ENCODE measurements at regions not wholly inside any gene's neighbourhood (a gene's known extent, or its start where the extent isn't known, plus 50 kb on each side); places are given as distances from the start of the nearest gene placed in this dataset.

DNA sequence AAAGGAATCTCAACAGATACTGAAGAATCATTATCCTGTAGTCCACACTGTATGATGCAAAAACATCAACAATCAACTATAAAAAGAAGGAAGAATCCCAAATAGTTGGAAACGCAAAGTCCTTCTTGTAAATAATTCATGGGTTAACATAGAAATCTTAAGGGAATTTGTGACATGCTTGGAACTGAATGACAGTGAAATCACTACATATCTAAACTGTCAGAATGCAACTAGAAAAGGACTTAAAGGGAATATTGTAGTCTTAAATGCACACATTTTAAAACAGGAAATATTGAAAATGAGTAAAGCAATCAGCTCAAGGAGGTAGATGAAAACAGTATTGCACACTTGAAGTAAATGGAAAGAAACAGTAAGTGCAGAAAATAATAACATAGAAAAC lies 147.6 kb upstream of the MPPED2 start:
- WGBS, 2 experiments (ENCODE audit: extremely low coverage in 2 of 2, insufficient read length in 1 of 2), result no CpG with 5 or more reads among the region's 1 CpG
- Histone ChIP-seq H2BK15ac (ENCODE audit: low read depth, low read length) (no peak overlapping the region), H2AK5ac (ENCODE audit: low read depth, low read length) (no peak overlapping the region)

More for the DNA sequence above, 147.6 kb upstream of the MPPED2 start:
- no peak overlapping the region for H2AFZ ChIP-seq (replicated peaks; ENCODE audit: low read length, poor library complexity)
- ATAC-seq (ENCODE audit: low read depth), result no peak
- H2BK5ac ChIP-seq (ENCODE audit: low read depth, low read length, poor library complexity, severe bottlenecking), result no peak overlapping the region
- no peak overlapping the region for H3K56ac ChIP-seq (ENCODE audit: extremely low read depth, insufficient read depth, low read length)
- H3K9me1 ChIP-seq (ENCODE audit: insufficient read depth, low read length), result no peaks in the 10 kb centered on the region
- CTCF ChIA-PET, result no interaction called here
- TF ChIP-seq MXI1 (IDR thresholded peaks at IDR 0.05; ENCODE audit: borderline replicate concordance, low read depth, low read length) (no peak), MAZ (IDR thresholded peaks at IDR 0.05; ENCODE audit: borderline replicate concordance, low read depth, low read length) (no peak), SMC3 (IDR thresholded peaks at IDR 0.05; ENCODE audit: low read depth, low read length) (no peak), CHD1 (IDR thresholded peaks at IDR 0.05; ENCODE audit: low read depth, low read length) (no peak), CEBPB (IDR thresholded peaks at IDR 0.05; ENCODE audit: low read depth, low read length) (no peak), MAFK (IDR thresholded peaks at IDR 0.05; ENCODE audit: low read depth, low read length) (no peak), BHLHE40 (IDR thresholded peaks at IDR 0.05; ENCODE audit: low read depth, low read length) (no peak), NFE2L2 (IDR thresholded peaks at IDR 0.05; ENCODE audit: low read depth, low read length) (no peak), RCOR1 (IDR thresholded peaks at IDR 0.05; ENCODE audit: insufficient replicate concordance, low read length) (no peak), RFX5 (IDR thresholded peaks at IDR 0.05; ENCODE audit: low read depth, low read length) (no peak), RAD21 (IDR thresholded peaks at IDR 0.05; ENCODE audit: low read length) (no peak), POLR2A (IDR thresholded peaks at IDR 0.05; ENCODE audit: low read depth, low read length) (no peak), FOS (IDR thresholded peaks at IDR 0.05; ENCODE audit: low read depth, low read length) (no peak)
- TF ChIP-seq, protein P1, sequence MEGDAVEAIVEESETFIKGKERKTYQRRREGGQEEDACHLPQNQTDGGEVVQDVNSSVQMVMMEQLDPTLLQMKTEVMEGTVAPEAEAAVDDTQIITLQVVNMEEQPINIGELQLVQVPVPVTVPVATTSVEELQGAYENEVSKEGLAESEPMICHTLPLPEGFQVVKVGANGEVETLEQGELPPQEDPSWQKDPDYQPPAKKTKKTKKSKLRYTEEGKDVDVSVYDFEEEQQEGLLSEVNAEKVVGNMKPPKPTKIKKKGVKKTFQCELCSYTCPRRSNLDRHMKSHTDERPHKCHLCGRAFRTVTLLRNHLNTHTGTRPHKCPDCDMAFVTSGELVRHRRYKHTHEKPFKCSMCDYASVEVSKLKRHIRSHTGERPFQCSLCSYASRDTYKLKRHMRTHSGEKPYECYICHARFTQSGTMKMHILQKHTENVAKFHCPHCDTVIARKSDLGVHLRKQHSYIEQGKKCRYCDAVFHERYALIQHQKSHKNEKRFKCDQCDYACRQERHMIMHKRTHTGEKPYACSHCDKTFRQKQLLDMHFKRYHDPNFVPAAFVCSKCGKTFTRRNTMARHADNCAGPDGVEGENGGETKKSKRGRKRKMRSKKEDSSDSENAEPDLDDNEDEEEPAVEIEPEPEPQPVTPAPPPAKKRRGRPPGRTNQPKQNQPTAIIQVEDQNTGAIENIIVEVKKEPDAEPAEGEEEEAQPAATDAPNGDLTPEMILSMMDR (conservative IDR thresholded peaks at IDR 0.05; ENCODE audit: low read depth, low read length), result no peak
- TF ChIP-seq, protein P2, sequence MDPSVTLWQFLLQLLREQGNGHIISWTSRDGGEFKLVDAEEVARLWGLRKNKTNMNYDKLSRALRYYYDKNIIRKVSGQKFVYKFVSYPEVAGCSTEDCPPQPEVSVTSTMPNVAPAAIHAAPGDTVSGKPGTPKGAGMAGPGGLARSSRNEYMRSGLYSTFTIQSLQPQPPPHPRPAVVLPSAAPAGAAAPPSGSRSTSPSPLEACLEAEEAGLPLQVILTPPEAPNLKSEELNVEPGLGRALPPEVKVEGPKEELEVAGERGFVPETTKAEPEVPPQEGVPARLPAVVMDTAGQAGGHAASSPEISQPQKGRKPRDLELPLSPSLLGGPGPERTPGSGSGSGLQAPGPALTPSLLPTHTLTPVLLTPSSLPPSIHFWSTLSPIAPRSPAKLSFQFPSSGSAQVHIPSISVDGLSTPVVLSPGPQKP (IDR thresholded peaks at IDR 0.05; ENCODE audit: borderline replicate concordance, low read depth, low read length), result no peak
- TF ChIP-seq, protein P3, sequence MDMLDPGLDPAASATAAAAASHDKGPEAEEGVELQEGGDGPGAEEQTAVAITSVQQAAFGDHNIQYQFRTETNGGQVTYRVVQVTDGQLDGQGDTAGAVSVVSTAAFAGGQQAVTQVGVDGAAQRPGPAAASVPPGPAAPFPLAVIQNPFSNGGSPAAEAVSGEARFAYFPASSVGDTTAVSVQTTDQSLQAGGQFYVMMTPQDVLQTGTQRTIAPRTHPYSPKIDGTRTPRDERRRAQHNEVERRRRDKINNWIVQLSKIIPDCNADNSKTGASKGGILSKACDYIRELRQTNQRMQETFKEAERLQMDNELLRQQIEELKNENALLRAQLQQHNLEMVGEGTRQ (IDR thresholded peaks at IDR 0.05; ENCODE audit: low read depth, low read length), result no peak
- no peak overlapping the region for H3K9ac ChIP-seq (ENCODE audit: low read depth, low read length)
- in situ Hi-C loops (cut with MboI; ENCODE audit: low sequenced_read_pairs) (no loop called here), intact Hi-C loops (cut with micrococcal nuclease) (no loop called here), dilution Hi-C loops (cut with HindIII; ENCODE audit: low sequenced_read_pairs, unreplicated experiment) (no loop called here)
- H2BK20ac ChIP-seq (ENCODE audit: low read depth, low read length), result no peak overlapping the region
- no peak overlapping the region for H3K23ac ChIP-seq (ENCODE audit: low read depth, low read length)
- no peaks in the 10 kb centered on the region for H4K20me1 ChIP-seq (ENCODE audit: insufficient read depth, low read length)
- H3K27me3 ChIP-seq (ENCODE audit: control insufficient read depth, insufficient read depth, low read length), result no peaks in the 10 kb centered on the region
- no peak overlapping the region for H2AK9ac ChIP-seq (replicated peaks; ENCODE audit: low read depth, low read length, poor library complexity)
- H4K5ac ChIP-seq (ENCODE audit: low read depth, low read length), result no peak overlapping the region
- no peaks in the 10 kb centered on the region for H3K36me3 ChIP-seq (ENCODE audit: control insufficient read depth, insufficient read depth, low read length)
- no peaks in the 10 kb centered on the region; the same call in 1 of the 2 replicates for H3K9me3 ChIP-seq (ENCODE audit: control insufficient read depth, insufficient read depth, low read length)
- BruUV-seq (replicated peaks), result no TSS peak
- no peaks in the 10 kb centered on the region for H3K4me1 ChIP-seq (ENCODE audit: control insufficient read depth, insufficient read depth, low read length)
- H4K91ac ChIP-seq (ENCODE audit: insufficient read depth, low read depth, low read length), result no peak overlapping the region
- POLR2A ChIA-PET (ENCODE audit: unreplicated experiment), result no interaction called here
- DNase-seq, result no peak
- no peak overlapping the region for H3K4me2 ChIP-seq (ENCODE audit: low read depth, low read length)
- no peaks in the 10 kb centered on the region for H3K79me1 ChIP-seq (ENCODE audit: low read depth in 1 of 2, low read length in 2 of 2)
- no peak overlapping the region for H3K14ac ChIP-seq (replicated peaks; ENCODE audit: low read depth, low read length)
- no peak overlapping the region for H4K8ac ChIP-seq (ENCODE audit: low read depth in 2 of 2, low read length in 2 of 2)
- no peak overlapping the region for H3K4me3 ChIP-seq (ENCODE audit: insufficient read depth, low read depth, low read length)
- H3K18ac ChIP-seq (ENCODE audit: low read depth, low read length), result no peak overlapping the region
- no peak overlapping the region for H3K4ac ChIP-seq (ENCODE audit: low read depth, low read length)
- no peak overlapping the region for H2BK120ac ChIP-seq (ENCODE audit: low read depth, low read length)
- H3K27ac ChIP-seq (ENCODE audit: insufficient read depth, low read length), result no peak overlapping the region
